Fibroblast of lung (primary cell): ENCODE measurements at regions not wholly inside any gene's neighbourhood (a gene's known extent, or its start where the extent isn't known, plus 50 kb on each side); places are given as distances from the start of the nearest gene placed in this dataset.

ENCODE experiments used
- DNase-seq, 2 donors: peaks; one replicate each; pipeline versions ENCODE4 v3.0.0 to v3.0.0-alpha.2; 2010; ENCODE audit warnings: low read depth in 2 of 2
- H2AFZ ChIP-seq: 2 replicates; pipeline ENCODE4 v1.5.1; 2012; ENCODE audit warnings: low read length, control low read depth, inconsistent platforms
- H3K27ac ChIP-seq: 2 replicates; pipeline ENCODE4 v1.5.1; 2011; ENCODE audit warnings: low read length, control low read depth; ENCODE audit not compliant: insufficient read depth
- H3K27me3 ChIP-seq: 2 replicates; pipeline ENCODE4 v1.5.1; 2011; ENCODE audit warnings: mild to moderate bottlenecking, low read length; ENCODE audit not compliant: control insufficient read depth, insufficient read depth
- H3K36me3 ChIP-seq: 2 replicates; pipeline ENCODE4 v1.5.1; 2011; ENCODE audit warnings: low read length; ENCODE audit not compliant: control insufficient read depth, insufficient read depth
- H3K4me1 ChIP-seq: 2 replicates; pipeline ENCODE4 v1.5.1; 2011; ENCODE audit warnings: low read length; ENCODE audit not compliant: control insufficient read depth, insufficient read depth; ENCODE audit errors: extremely low read depth
- H3K4me2 ChIP-seq: 2 replicates; pipeline ENCODE4 v1.5.1; 2011; ENCODE audit warnings: low read length, control low read depth; ENCODE audit not compliant: insufficient read depth; ENCODE audit errors: extremely low read depth
- H3K4me3 ChIP-seq, 4 experiments: fragments of 200-600 bp in 1 of 4; sonication (generic) in 1 of 4; replicated peaks in 1 of 4; 2 replicates each; pipeline ENCODE4 v1.5.1; 2011 to 2016; ENCODE audit warnings: low read length in 4 of 4, low read depth in 3 of 4, mild to moderate bottlenecking in 3 of 4, control low read depth in 2 of 4, inconsistent platforms in 1 of 4, mixed read lengths in 1 of 4; ENCODE audit not compliant: insufficient read depth in 1 of 4; ENCODE audit errors: control extremely low read depth in 1 of 4
- H3K79me2 ChIP-seq: 2 replicates; pipeline ENCODE4 v1.5.1; 2012; ENCODE audit warnings: mild to moderate bottlenecking, low read length, inconsistent platforms; ENCODE audit not compliant: control insufficient read depth, insufficient read depth
- H3K9ac ChIP-seq: 2 replicates; pipeline ENCODE4 v1.5.1; 2011; ENCODE audit warnings: mild to moderate bottlenecking, low read length, control low read depth; ENCODE audit not compliant: insufficient read depth
- H3K9me3 ChIP-seq: 2 replicates; pipeline ENCODE4 v1.5.1; 2012; ENCODE audit warnings: low read depth, low read length; ENCODE audit not compliant: control insufficient read depth, insufficient read depth
- H4K20me1 ChIP-seq: 2 replicates; pipeline ENCODE4 v1.5.1; 2011; ENCODE audit warnings: low read length; ENCODE audit not compliant: control insufficient read depth, insufficient read depth; ENCODE audit errors: extremely low read depth
- CTCF ChIP-seq, 2 donors: IDR thresholded peaks in 1 of 2; conservative IDR thresholded peaks in 1 of 2; 1 replicate in 1 of 2; 2 replicates in 1 of 2; pipeline ENCODE4 v1.5.1; 2011 to 2012; ENCODE audit warnings: low read length in 2 of 2, control low read depth in 1 of 2, inconsistent platforms in 1 of 2, low read depth in 1 of 2, mild to moderate bottlenecking in 1 of 2
- EZH2 ChIP-seq: IDR thresholded peaks from 2 replicates; pipeline ENCODE4 v1.5.1; 2012; ENCODE audit warnings: low read length, control low read depth, mild to moderate bottlenecking; ENCODE audit errors: missing control alignments

- Histone ChIP-seq H3K4me3 (no peak overlapping the region), H3K27ac (no peak overlapping the region), H3K36me3 (no peaks in the 10 kb centered on the region), H3K79me2 (no peaks in the 10 kb centered on the region), H3K27me3 (no peaks in the 10 kb centered on the region), H3K9me3 (no peaks in the 10 kb centered on the region), H3K4me2 (no peak overlapping the region), H3K9ac (no peak overlapping the region), H2AFZ (no peak overlapping the region), H3K4me1 (no peaks in the 10 kb centered on the region), H4K20me1 (no peaks in the 10 kb centered on the region)
- TF ChIP-seq EZH2 (no peak), CTCF (conservative IDR thresholded peaks at IDR 0.05 in 1 of 2, IDR thresholded peaks at IDR 0.05 in 1 of 2; ENCODE audit: low read depth in 1 of 2, low read length in 2 of 2) (no peak)
- DNase-seq: no peak
Observed at GRCh38 chr5:106755066-106755465, 915.7 kb downstream of the EFNA5 start.

GRCh38 chr5:106749826-106750225 lies 920.9 kb downstream of the EFNA5 start:
- Histone ChIP-seq H3K79me2 (no peaks in the 10 kb centered on the region), H3K27me3 (no peaks in the 10 kb centered on the region), H3K4me1 (no peaks in the 10 kb centered on the region), H3K36me3 (no peaks in the 10 kb centered on the region), H3K4me2 (no peak overlapping the region), H3K9me3 (no peaks in the 10 kb centered on the region), H3K27ac (no peak overlapping the region), H4K20me1 (no peaks in the 10 kb centered on the region), H3K4me3 (no peak overlapping the region), H2AFZ (no peak overlapping the region), H3K9ac (no peak overlapping the region)
- TF ChIP-seq CTCF (conservative IDR thresholded peaks at IDR 0.05 in 1 of 2, IDR thresholded peaks at IDR 0.05 in 1 of 2; ENCODE audit: low read depth in 1 of 2, low read length in 2 of 2) (no peak), EZH2 (no peak)
- no peak for DNase-seq

GRCh38 chr5:106739127-106739526 lies 931.6 kb downstream of the EFNA5 start:
- Histone ChIP-seq H2AFZ (no peak overlapping the region), H3K79me2 (no peaks in the 10 kb centered on the region), H3K9ac (no peak overlapping the region), H3K4me1 (no peaks in the 10 kb centered on the region), H3K9me3 (no peaks in the 10 kb centered on the region), H3K27me3 (no peaks in the 10 kb centered on the region), H3K36me3 (no peaks in the 10 kb centered on the region), H3K4me3 (no peak overlapping the region), H3K4me2 (no peak overlapping the region), H3K27ac (no peak overlapping the region), H4K20me1 (no peaks in the 10 kb centered on the region)
- no peak for DNase-seq
- TF ChIP-seq CTCF (conservative IDR thresholded peaks at IDR 0.05 in 1 of 2, IDR thresholded peaks at IDR 0.05 in 1 of 2; ENCODE audit: low read depth in 1 of 2, low read length in 2 of 2): no peak
- TF ChIP-seq EZH2: no peak
